ENCODE measurements at regions not wholly inside any gene's neighbourhood (a gene's known extent, or its start where the extent isn't known, plus 50 kb on each side); places are given as distances from the start of the nearest gene placed in this dataset.

DNA sequence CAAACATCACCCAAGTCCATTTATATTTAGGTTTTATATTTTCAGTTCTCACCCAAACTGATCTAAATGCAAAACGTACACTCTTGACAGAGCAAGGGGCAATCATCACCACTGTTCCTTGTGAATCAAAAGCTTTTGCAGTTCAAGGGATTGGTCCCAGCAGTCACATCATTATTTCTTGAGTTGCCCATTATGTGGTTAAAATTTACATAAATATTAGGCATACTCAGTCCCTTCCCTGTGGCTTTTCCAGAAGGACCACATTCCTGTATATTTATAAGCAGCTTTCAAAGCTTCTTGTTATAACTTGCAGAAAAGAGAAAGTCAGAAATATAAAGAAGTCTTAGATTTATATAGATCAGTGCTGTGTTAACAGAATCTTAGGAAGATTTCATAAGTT is 224.4 kb downstream of the CLCN4 start:
- intact Hi-C loops (cut with micrococcal nuclease) = no loop called here
- DNase-seq = no peak
- ATAC-seq = no peak

DNA sequence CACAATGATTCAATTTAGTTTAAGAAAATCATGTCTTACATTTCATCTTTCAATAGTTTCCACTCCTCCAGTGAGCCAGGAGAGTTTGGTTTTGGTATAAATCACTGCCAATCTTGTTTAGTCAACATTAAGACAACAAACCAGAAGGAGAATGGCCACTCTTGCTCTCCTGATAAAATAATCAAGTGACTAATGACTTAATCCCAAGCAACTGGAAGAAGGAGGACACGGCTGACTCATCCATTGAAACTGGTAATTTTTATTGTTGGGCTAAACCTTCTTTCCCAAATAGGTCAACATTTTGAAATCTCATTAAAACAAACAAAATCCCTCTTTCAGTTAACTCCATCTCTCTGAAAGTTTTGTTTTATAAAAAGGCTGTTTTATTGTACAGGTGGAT is 230.2 kb downstream of the CLCN4 start:
- intact Hi-C loops (cut with micrococcal nuclease) = no loop called here
- no peak for ATAC-seq
- DNase-seq = no peak

DNA sequence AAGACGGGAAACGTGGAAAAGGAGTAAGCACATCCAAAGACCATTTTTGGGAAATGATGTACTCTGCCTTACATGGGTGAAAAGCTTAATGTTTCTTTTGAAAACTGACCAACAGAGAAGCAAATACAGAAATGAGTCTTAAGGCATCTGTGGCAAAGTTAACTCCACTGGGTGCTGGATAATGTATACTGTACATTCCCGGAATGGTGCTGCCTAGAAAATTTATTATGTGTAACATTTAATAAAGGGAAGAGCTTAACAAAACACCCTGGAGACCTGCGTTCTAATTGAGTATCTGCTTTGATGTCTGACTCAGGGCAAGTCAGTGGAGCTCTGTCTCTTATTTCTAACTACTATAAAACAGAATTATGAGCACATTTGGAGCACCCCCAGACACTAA is 230.2 kb downstream of the MID1 start:
- DNase-seq = no peak
- ATAC-seq = no peak
- intact Hi-C loops (cut with micrococcal nuclease) = no loop called here

DNA sequence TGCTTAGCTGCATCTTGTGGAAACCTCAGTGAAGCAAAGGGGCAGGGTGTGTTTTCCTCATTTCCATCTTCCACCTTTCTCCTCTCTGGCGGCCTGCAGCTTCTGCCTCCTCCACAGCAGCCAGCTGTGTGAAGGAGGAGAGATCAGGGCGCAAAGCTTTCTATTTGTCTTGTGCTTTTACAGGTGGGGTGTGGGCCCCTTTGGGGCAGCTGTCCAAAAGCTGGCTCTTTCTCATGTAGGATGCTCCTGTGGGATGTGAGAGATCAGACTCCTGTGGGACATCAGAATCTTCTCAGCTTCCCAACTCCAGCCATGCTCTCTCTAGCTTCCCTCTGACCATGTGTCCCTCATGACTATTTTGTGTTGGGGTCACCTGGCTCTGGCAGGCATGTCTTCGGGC is 227.1 kb downstream of the MID1 start:
- no peak for DNase-seq
- no peak for ATAC-seq

DNA sequence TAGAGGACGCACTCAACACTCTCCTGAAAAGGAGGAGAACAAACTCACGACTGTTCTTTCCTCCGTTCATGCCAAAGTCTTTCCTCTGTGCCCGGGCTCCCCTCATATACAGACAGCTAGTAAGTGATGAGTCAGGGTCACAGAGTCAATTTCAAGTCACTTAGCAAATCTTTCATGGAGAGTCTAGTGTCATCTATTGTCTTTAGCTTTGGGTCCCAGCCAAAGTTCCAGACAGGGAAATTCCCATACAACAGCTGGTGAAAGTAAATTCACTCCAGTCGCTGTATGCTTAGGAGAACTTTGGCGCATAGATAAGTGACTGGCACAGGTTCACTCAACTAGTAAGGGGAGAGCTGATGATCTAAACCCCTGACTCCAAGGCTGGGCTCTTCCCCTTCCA is 226.5 kb downstream of the MID1 start:
- intact Hi-C loops (cut with micrococcal nuclease) = no loop called here
- ATAC-seq (no peak), DNase-seq (no peak)

More for the DNA sequence above, 227.1 kb downstream of the MID1 start:
- intact Hi-C loops (cut with micrococcal nuclease) = no loop called here

DNA sequence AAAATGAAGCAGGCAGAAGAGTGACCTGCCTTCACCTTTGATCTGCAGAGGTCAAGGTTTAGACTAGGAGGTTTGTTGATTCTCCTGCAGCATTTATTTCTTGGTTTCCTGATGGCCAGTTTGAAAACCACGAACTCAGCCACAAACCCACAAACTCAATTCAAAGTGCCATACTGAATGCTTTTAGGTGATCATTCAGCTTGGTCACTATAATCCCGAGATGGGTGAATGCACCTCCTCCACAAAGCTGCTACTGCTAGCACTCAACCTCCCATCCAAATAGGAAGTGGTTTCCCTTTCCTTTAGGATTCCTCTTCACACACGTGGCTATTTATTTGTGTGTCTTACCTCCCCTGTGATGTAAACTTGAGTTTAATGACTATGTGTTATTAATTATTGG is 225.2 kb downstream of the MID1 start:
- intact Hi-C loops (cut with micrococcal nuclease) = no loop called here
- ATAC-seq (no peak), DNase-seq (no peak)
